ENCODE measurements at regions not wholly inside any gene's neighbourhood (a gene's known extent, or its start where the extent isn't known, plus 50 kb on each side); places are given as distances from the start of the nearest gene placed in this dataset.

- Histone ChIP-seq H3K27ac (ENCODE audit: low read length) (no peak overlapping the region), H3K36me3 (ENCODE audit: control insufficient read depth, insufficient read depth, low read length) (no peaks in the 10 kb centered on the region), H3K4me1 (ENCODE audit: control insufficient read depth, insufficient read depth, low read length) (no peaks in the 10 kb centered on the region), H3K27me3 (ENCODE audit: control insufficient read depth, insufficient read depth, low read length) (no peaks in the 10 kb centered on the region), H3K9me3 (ENCODE audit: control insufficient read depth, insufficient read depth, low read length) (no peaks in the 10 kb centered on the region), H3K4me3 (ENCODE audit: low read length) (no peak overlapping the region)
- DNase-seq: no peak
- no peak for TF ChIP-seq CTCF (IDR thresholded peaks at IDR 0.05)
- intact Hi-C loops (cut with micrococcal nuclease): no loop called here
- H3K27me3 Mint-ChIP-seq (ENCODE audit: low read depth in 2 of 2): peaks cover 13 to 15% of the 10 kb centered on the region in 2 donors
- no peak overlapping the region for H3K4me3 Mint-ChIP-seq
- no peak for ATAC-seq
- H3K9me3 Mint-ChIP-seq: no peaks in the 10 kb centered on the region
- no peaks in the 10 kb centered on the region for H3K36me3 Mint-ChIP-seq
- 74% methylated on average over 6 of the region's 6 CpGs for WGBS (ENCODE audit: insufficient coverage)
- no peak overlapping the region for H3K27ac Mint-ChIP-seq
- no peaks in the 10 kb centered on the region for H3K4me1 Mint-ChIP-seq
These were observed 158.2 kb downstream of the BARHL2 start for GRCh38 chr1:90558754-90559378.

- 88% methylated on average over 1 of the region's 1 CpG for WGBS (ENCODE audit: insufficient coverage)
- Histone ChIP-seq H3K9me3 (ENCODE audit: control insufficient read depth, insufficient read depth, low read length) (no peaks in the 10 kb centered on the region), H3K4me1 (ENCODE audit: control insufficient read depth, insufficient read depth, low read length) (no peaks in the 10 kb centered on the region), H3K4me3 (ENCODE audit: low read length) (no peak overlapping the region), H3K27ac (ENCODE audit: low read length) (no peak overlapping the region), H3K27me3 (ENCODE audit: control insufficient read depth, insufficient read depth, low read length) (no peaks in the 10 kb centered on the region), H3K36me3 (ENCODE audit: control insufficient read depth, insufficient read depth, low read length) (no peaks in the 10 kb centered on the region)
- Mint-ChIP-seq H3K9me3 (no peaks in the 10 kb centered on the region), H3K27ac (no peak overlapping the region), H3K4me3 (no peak overlapping the region), H3K4me1 (no peaks in the 10 kb centered on the region), H3K36me3 (no peaks in the 10 kb centered on the region), H3K27me3 (ENCODE audit: low read depth in 2 of 2) (peaks cover 13 to 20% of the 10 kb centered on the region in 2 donors)
- ATAC-seq: no peak
- intact Hi-C loops (cut with micrococcal nuclease): no loop called here
- no peak for TF ChIP-seq CTCF (IDR thresholded peaks at IDR 0.05)
- no peak for DNase-seq
These were observed 159.0 kb downstream of the BARHL2 start for GRCh38 chr1:90558126-90558525.

DNA sequence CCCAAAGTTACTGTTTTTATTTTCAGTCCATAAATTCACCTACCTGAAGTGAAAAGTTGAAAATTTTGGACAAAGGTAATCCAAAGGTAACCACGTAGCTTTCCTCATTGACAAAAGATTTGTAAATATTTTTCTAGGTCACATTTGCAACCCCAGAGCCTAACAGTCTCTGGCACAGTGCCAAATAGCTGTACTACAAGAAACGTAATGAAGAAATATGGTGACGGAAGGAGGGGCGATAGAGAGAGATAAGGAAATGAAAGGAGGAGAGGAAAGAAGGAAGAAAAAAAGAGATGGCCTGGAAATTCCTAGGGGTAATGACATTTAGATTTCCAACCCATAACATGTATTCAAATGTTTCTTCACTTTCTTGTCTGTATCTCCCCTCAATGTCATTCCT is 159.4 kb downstream of the BARHL2 start:
- no peaks in the 10 kb centered on the region for H3K36me3 Mint-ChIP-seq
- no peaks in the 10 kb centered on the region for H3K4me1 ChIP-seq (ENCODE audit: control insufficient read depth, insufficient read depth, low read length)
- H3K27ac Mint-ChIP-seq: no peak overlapping the region
- H3K4me3 ChIP-seq (ENCODE audit: low read length): no peak overlapping the region
- H3K4me1 Mint-ChIP-seq: no peaks in the 10 kb centered on the region
- H3K27ac ChIP-seq (ENCODE audit: low read length): no peak overlapping the region
- intact Hi-C loops (cut with micrococcal nuclease): no loop called here
- peaks cover 13 to 24% of the 10 kb centered on the region in 2 donors for H3K27me3 Mint-ChIP-seq (ENCODE audit: low read depth in 2 of 2)
- DNase-seq: no peak
- no peak overlapping the region for H3K4me3 Mint-ChIP-seq
- no peaks in the 10 kb centered on the region for H3K9me3 ChIP-seq (ENCODE audit: control insufficient read depth, insufficient read depth, low read length)
- TF ChIP-seq CTCF (IDR thresholded peaks at IDR 0.05): no peak
- 69% methylated on average over 4 of the region's 4 CpGs for WGBS (ENCODE audit: insufficient coverage)
- no peak for ATAC-seq
- H3K27me3 ChIP-seq (ENCODE audit: control insufficient read depth, insufficient read depth, low read length): no peaks in the 10 kb centered on the region
- H3K36me3 ChIP-seq (ENCODE audit: control insufficient read depth, insufficient read depth, low read length): no peaks in the 10 kb centered on the region
- H3K9me3 Mint-ChIP-seq: no peaks in the 10 kb centered on the region

All from natural killer cell (primary cell).